Hippocampal formation (tissue), 2 donors: ENCODE measurements at regions not wholly inside any gene's neighbourhood (a gene's known extent, or its start where the extent isn't known, plus 50 kb on each side); places are given as distances from the start of the nearest gene placed in this dataset.
"Not testable (repeated sequence)": the region's sequence is repeated elsewhere in the genome, so short reads cannot be mapped to it uniquely, and the experiment has no call there.

Experiments used
- DNase-seq, 2 donors: peaks; one replicate each; lab custom pipeline; 2025; lab: John Stamatoyannopoulos, UW

DNA sequence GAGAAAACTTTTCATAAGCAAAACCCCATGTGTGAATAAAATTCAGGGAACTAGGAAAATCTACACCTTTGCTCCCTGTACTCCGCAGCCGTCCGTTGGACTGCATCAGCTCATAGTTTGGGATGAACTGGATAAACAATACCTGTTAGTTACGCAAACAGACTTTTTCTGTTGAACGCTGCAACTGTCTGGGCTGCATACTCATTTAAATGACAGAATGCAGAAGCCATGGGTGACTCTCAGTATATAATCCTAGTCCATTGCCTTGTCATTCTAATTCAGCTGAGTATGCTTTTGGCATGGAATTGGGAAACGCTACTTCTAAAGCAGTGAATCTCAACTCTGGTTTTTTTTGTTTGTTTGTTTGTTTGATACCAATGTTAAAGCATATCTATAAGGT, 151.6 kb downstream of the SLITRK1 start:
- DNase-seq = no peak

- DNase-seq = no peak
Measured at GRCh38 chr13:83722443-83722842, 159.8 kb downstream of the SLITRK1 start.

DNA sequence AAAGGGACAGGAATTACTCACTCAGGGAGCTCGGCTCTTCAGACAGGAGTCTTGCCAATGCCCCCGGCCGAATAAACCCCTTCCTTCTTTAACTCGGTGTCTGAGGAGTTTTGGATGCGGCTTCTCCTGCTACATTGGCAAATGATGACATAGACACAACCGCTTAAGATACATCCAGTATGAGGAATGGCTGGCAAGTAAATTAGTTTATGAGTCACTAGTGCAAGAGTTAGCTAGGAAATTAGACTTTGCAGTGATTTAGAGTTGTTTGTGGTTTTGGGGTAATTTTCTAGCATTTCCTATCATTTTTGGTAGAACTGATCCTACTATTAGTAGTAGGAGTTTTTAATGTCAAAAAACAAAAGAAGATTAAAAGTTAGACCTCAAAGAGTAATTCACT, 166.2 kb downstream of the SLITRK1 start:
- no peak for DNase-seq

DNA sequence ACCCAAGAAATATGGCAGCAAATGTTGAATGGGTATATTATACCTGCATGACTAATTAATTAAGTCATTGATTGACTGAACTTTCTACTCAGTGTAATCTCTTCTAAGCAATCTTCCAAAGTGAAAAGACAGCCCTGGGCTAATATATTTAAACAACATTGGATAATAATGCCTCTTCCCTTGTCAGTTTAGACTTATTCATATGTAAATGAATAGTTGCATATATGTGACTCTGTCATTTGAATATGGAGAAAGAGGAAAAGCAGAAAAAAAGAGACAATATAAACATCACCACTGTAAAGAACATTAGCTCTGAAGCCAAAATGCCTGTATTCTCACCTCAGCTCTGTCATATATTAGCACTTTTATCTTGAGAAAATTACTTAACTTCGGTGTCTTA, 168.0 kb downstream of the SLITRK1 start:
- no peak for DNase-seq

DNA sequence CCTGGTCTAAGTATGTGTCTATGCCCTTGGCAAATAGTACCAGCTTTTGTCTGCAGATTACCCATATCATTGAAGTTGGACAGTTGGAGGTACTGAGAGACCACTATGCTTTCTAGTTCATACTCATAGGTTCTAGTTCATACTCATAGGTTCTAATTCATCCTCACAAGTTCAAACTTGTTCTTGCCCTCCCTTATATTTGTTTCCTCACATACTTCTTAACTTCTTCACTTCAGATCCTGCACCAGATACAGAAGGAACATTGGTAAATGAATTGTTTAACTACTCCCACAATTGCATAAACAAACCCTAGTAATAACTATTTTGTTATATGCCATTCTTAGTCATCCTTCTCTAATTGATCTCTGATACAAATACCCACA, 172.2 kb downstream of the SLITRK1 start:
- DNase-seq = no peak

GRCh38 chr13:83709426-83710132, 172.7 kb downstream of the SLITRK1 start:
- no peak for DNase-seq

- DNase-seq = no peak
Measured at GRCh38 chr13:83702021-83702420, 180.3 kb downstream of the SLITRK1 start.

DNA sequence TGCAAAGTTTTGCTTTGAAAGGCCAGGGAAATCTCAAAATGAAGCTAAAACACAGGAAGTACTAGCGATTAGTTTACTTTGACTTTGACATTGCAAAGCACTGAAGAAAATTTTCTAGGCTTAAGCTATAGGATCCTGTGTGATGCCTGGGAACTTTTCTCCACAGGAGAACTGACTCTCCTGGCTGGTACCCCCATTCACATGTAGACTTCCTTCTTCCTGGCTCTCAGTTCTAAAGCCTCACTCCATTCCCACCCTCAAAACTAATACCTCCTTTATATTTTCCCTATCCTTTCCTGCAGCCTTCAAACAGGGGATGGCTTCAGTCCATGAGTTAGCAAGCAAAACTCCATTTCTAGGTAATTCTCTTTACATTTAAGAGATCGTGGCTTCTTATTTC, 189.5 kb downstream of the SLITRK1 start:
- no peak for DNase-seq

- DNase-seq = no peak
Measured at GRCh38 chr13:83691966-83692365, 190.3 kb downstream of the SLITRK1 start.

GRCh38 chr13:83681547-83681946, 200.7 kb downstream of the SLITRK1 start:
- no peak for DNase-seq

DNA sequence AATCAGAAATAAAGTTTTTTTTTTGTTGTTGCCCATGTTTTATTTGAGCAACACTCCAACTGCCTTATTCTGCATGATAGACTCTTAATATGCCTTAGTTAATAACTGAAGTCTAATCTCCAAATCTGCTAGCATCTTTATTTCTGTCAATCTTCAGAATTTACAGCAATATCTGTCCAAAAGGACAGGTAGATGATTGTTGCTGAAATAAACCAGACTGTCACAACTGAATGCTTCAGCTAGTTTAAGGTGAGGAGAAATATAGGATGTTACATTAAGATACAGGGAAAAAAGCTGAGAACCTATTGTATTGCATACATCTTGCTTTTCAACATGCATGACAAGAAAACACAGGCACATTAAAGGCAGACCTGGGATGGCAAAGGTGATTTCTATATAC, 204.3 kb downstream of the SLITRK1 start:
- DNase-seq = no peak

DNA sequence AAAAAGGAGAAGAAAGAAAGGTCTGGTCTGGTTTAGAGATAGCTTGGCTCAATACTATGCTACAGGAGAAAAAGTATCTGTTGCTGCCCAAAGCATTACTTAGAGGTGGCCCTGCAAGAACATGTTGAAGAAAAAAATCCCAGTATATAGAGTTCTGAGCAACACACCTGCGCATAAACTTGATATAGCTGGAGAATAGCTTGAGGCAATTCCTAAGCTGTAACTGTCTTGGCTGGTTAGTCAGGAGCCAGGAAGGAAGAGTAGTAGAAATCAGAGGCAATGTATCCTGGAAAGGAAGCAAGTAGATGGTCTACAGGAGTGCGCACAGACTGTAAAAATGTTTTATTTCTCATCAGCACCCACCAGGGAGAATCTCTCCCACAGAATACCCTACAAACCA, 209.7 kb downstream of the SLITRK1 start:
- DNase-seq = no peak

GRCh38 chr13:83667606-83668005, 214.7 kb downstream of the SLITRK1 start:
- no peak for DNase-seq

- DNase-seq = no peak
Measured at GRCh38 chr13:83666141-83666540, 216.1 kb downstream of the SLITRK1 start.

DNA sequence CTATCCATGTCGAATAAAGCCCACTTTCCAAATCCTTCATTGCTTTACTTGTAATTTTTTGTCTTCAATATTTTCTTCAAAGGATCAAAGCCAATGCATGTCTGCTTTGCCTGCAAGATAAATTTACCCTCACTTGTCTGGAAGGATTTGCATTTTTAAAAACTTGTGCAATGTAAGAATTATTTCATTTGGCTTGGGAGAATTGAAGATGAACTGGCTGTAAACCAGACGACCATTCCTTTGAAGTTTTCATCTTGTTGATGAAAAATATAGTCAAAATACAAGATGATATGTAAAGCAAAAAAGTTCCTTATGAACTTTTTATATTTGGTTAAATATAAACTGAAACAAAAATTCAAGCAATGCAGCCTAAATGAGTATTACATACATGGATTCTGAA, 225.0 kb downstream of the SLITRK1 start:
- DNase-seq = no peak

- DNase-seq = not testable (repeated sequence)
Measured at GRCh38 chr13:83642617-83643016, 239.7 kb downstream of the SLITRK1 start.

- DNase-seq = peak; percentile 19 to 81
Measured at GRCh38 chr13:83634601-83635000, 247.7 kb downstream of the SLITRK1 start.

- no peak for DNase-seq
Measured at GRCh38 chr13:83633746-83634145, 248.5 kb downstream of the SLITRK1 start.

GRCh38 chr13:83622422-83622784, 259.9 kb downstream of the SLITRK1 start:
- DNase-seq = no peak

GRCh38 chr13:83621765-83622421, 260.4 kb downstream of the SLITRK1 start:
- DNase-seq = no peak

GRCh38 chr13:83620530-83621220, 261.6 kb downstream of the SLITRK1 start:
- no peak for DNase-seq

DNA sequence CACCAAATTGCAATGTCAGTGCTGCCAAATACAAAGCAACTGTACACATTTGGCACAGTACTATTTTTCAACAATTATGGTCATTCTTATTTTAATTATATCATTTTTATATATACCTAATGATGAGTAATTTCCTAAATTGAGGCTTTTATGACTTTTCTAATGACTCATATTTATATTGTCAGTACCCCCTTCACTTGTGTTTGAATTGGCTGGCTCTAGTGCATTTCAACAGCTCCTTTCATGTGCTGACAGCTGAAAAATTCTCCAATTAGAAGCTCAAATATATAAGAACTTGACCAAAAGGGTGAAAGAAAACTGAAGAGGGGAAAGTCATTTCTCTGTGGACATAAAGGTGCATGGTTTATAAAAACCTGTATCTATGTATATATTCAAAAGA, 263.3 kb downstream of the SLITRK1 start:
- no peak for DNase-seq

- DNase-seq = no peak
Measured at GRCh38 chr13:83613524-83613923, 268.8 kb downstream of the SLITRK1 start.
